ENCODE measurements at regions not wholly inside any gene's neighbourhood (a gene's known extent, or its start where the extent isn't known, plus 50 kb on each side); places are given as distances from the start of the nearest gene placed in this dataset.
"Not testable (repeated sequence)": the region's sequence is repeated elsewhere in the genome, so short reads cannot be mapped to it uniquely, and the experiment has no call there.

- DNase-seq (ENCODE audit: low read depth, low spot score) = no peak
These were observed 162.5 kb downstream of the SOX3 start for GRCh38 chrX:140342410-140342809.

- DNase-seq (ENCODE audit: low read depth, low spot score) = no peak
These were observed 167.6 kb downstream of the SOX3 start for GRCh38 chrX:140337263-140337662.

GRCh38 chrX:140318296-140318695 is 186.6 kb downstream of the SOX3 start:
- DNase-seq (ENCODE audit: low read depth, low spot score) = no peak

GRCh38 chrX:140317462-140317861 is 187.4 kb downstream of the SOX3 start:
- DNase-seq (ENCODE audit: low read depth, low spot score) = no peak

GRCh38 chrX:140298960-140299825 is 205.7 kb downstream of the SOX3 start:
- no peak for DNase-seq (ENCODE audit: low read depth, low spot score)

GRCh38 chrX:140297273-140297672 is 207.6 kb downstream of the SOX3 start:
- DNase-seq (ENCODE audit: low read depth, low spot score) = no peak

GRCh38 chrX:140292961-140293360 is 211.9 kb downstream of the SOX3 start:
- DNase-seq (ENCODE audit: low read depth, low spot score) = no peak

GRCh38 chrX:140292188-140292587 is 212.7 kb downstream of the SOX3 start:
- DNase-seq (ENCODE audit: low read depth, low spot score) = no peak

- DNase-seq (ENCODE audit: low read depth, low spot score) = no peak
These were observed 229.9 kb downstream of the SOX3 start for GRCh38 chrX:140274811-140275525.

GRCh38 chrX:140273921-140274320 is 230.9 kb downstream of the SOX3 start:
- no peak for DNase-seq (ENCODE audit: low read depth, low spot score)

GRCh38 chrX:140250391-140250790 is 254.5 kb downstream of the SOX3 start:
- DNase-seq (ENCODE audit: low read depth, low spot score) = no peak

GRCh38 chrX:140249088-140249487 is 255.8 kb downstream of the SOX3 start:
- no peak for DNase-seq (ENCODE audit: low read depth, low spot score)

- DNase-seq (ENCODE audit: low read depth, low spot score) = no peak
These were observed 263.9 kb upstream of the CXorf66 start for GRCh38 chrX:140229191-140229590.

GRCh38 chrX:140226037-140226436 is 260.7 kb upstream of the CXorf66 start:
- DNase-seq (ENCODE audit: low read depth, low spot score) = not testable (repeated sequence)

GRCh38 chrX:140215894-140216293 is 250.6 kb upstream of the CXorf66 start:
- DNase-seq (ENCODE audit: low read depth, low spot score) = not testable (repeated sequence)

- not testable (repeated sequence) for DNase-seq (ENCODE audit: low read depth, low spot score)
These were observed 249.2 kb upstream of the CXorf66 start for GRCh38 chrX:140214518-140214917.

GRCh38 chrX:140206657-140207056 is 241.3 kb upstream of the CXorf66 start:
- DNase-seq (ENCODE audit: low read depth, low spot score) = no peak

GRCh38 chrX:140190441-140191108 is 225.3 kb upstream of the CXorf66 start:
- DNase-seq (ENCODE audit: low read depth, low spot score) = no peak

GRCh38 chrX:140180585-140180984 is 215.3 kb upstream of the CXorf66 start:
- DNase-seq (ENCODE audit: low read depth, low spot score) = no peak

GRCh38 chrX:140177821-140178220 is 212.5 kb upstream of the CXorf66 start:
- DNase-seq (ENCODE audit: low read depth, low spot score) = no peak

- DNase-seq (ENCODE audit: low read depth, low spot score) = no peak
These were observed 207.1 kb upstream of the CXorf66 start for GRCh38 chrX:140172401-140172800.

- DNase-seq (ENCODE audit: low read depth, low spot score) = no peak
These were observed 202.2 kb upstream of the CXorf66 start for GRCh38 chrX:140167551-140167950.
